HEK293 (cell line): ENCODE measurements at regions not wholly inside any gene's neighbourhood (a gene's known extent, or its start where the extent isn't known, plus 50 kb on each side); places are given as distances from the start of the nearest gene placed in this dataset.

Experiments used
- CTCF ChIA-PET: fragments of 350-600 bp; formaldehyde crosslinking; extraction: SDS; loops from one replicate; lab custom pipeline; 2021; ENCODE audit warnings: antibody characterized with exemption; lab: Yijun Ruan, JAX
- POLR2A ChIA-PET: fragments of 300-600 bp; formaldehyde crosslinking; extraction: SDS; loops from one replicate; lab custom pipeline; 2020; ENCODE audit warnings: antibody characterized with exemption, inconsistent platforms; lab: Yijun Ruan, JAX
- H3K27ac ChIP-seq: fragments of 200-500 bp; sonication (Bioruptor generic); 2 replicates; pipeline ENCODE4 v1.5.1; 2014; ENCODE audit warnings: low read depth, low read length, control low read depth, inconsistent platforms; ENCODE audit errors: extremely low read depth
- H3K36me3 ChIP-seq, 2 experiments: fragments of 200-500 bp in 1 of 2; sonication (Bioruptor generic) in 1 of 2; 1 replicate in 1 of 2; 2 replicates in 1 of 2; pipeline ENCODE4 v1.5.1; 2014 to 2017; ENCODE audit warnings: inconsistent platforms in 2 of 2, low read length in 2 of 2; ENCODE audit not compliant: control insufficient read depth in 2 of 2, insufficient read depth in 1 of 2
- H3K4me1 ChIP-seq: fragments of 200-500 bp; sonication (Bioruptor generic); 2 replicates; pipeline ENCODE4 v1.5.1; 2014; ENCODE audit warnings: mild to moderate bottlenecking, low read length, inconsistent platforms; ENCODE audit not compliant: control insufficient read depth, insufficient read depth
- H3K4me3 ChIP-seq: 2 replicates; pipeline ENCODE4 v1.5.1; 2011; ENCODE audit warnings: low read depth, mild to moderate bottlenecking, control low read depth, low read length, moderate library complexity
- H3K9me3 ChIP-seq: fragments of 200-500 bp; sonication (Bioruptor generic); 2 replicates; pipeline ENCODE4 v1.5.1; 2014; ENCODE audit warnings: low read depth, low read length, inconsistent platforms; ENCODE audit not compliant: control insufficient read depth, insufficient read depth
- GLI4 ChIP-seq: fragments of 450-650 bp; formaldehyde crosslinking; IDR thresholded peaks from 2 replicates; pipeline ENCODE4 v1.5.1; 2016; ENCODE audit warnings: missing biosample characterization, missing genetic modification characterization
- MZF1 ChIP-seq: fragments of 450-650 bp; formaldehyde crosslinking; IDR thresholded peaks from 2 replicates; pipeline ENCODE4 v1.5.1; 2017; ENCODE audit warnings: missing biosample characterization, missing genetic modification characterization, borderline replicate concordance
- PRDM4 ChIP-seq: fragments of 450-650 bp; formaldehyde crosslinking; IDR thresholded peaks from 2 replicates; pipeline ENCODE4 v1.5.1; 2017; ENCODE audit warnings: missing biosample characterization, missing genetic modification characterization
- SP3 ChIP-seq: fragments of 450-650 bp; formaldehyde crosslinking; IDR thresholded peaks from 2 replicates; pipeline ENCODE4 v1.5.1; 2016; ENCODE audit warnings: missing biosample characterization, missing genetic modification characterization
- YY1 ChIP-seq: fragments of 450-650 bp; formaldehyde crosslinking; IDR thresholded peaks from 2 replicates; pipeline ENCODE4 v1.5.1; 2018; ENCODE audit warnings: missing biosample characterization, missing genetic modification characterization
- ZBTB17 ChIP-seq: fragments of 450-650 bp; formaldehyde crosslinking; IDR thresholded peaks from 2 replicates; pipeline ENCODE4 v1.5.1; 2016; ENCODE audit warnings: missing biosample characterization, missing genetic modification characterization
- ZBTB26 ChIP-seq: fragments of 450-650 bp; formaldehyde crosslinking; optimal IDR thresholded peaks from 2 replicates; pipeline ENCODE3; 2016; ENCODE audit warnings: missing biosample characterization, mild to moderate bottlenecking, missing genetic modification characterization
- ZEB2 ChIP-seq: fragments of 450-650 bp; formaldehyde crosslinking; IDR thresholded peaks from 2 replicates; pipeline ENCODE4 v1.5.1; 2016; ENCODE audit warnings: missing biosample characterization, missing genetic modification characterization
- ZNF140 ChIP-seq: fragments of 450-650 bp; formaldehyde crosslinking; IDR thresholded peaks from 2 replicates; pipeline ENCODE4 v1.5.1; 2016; ENCODE audit warnings: missing biosample characterization, missing genetic modification characterization
- ZNF223 ChIP-seq: fragments of 450-650 bp; formaldehyde crosslinking; IDR thresholded peaks from 2 replicates; pipeline ENCODE4 v1.5.1; 2016; ENCODE audit warnings: missing biosample characterization, missing genetic modification characterization
- ZNF274 ChIP-seq, 2 experiments: fragments of 200-500 bp in 1 of 2; fragments of 450-650 bp in 1 of 2; sonication (Bioruptor generic) in 1 of 2; formaldehyde crosslinking in 1 of 2; IDR thresholded peaks; 2 replicates each; pipeline versions ENCODE4 v1.5.1 to v1.6.1; 2014 to 2016; ENCODE audit warnings: borderline replicate concordance in 1 of 2, inconsistent platforms in 1 of 2, low read length in 1 of 2, missing biosample characterization in 1 of 2, missing genetic modification characterization in 1 of 2
- ZNF311 ChIP-seq: fragments of 450-650 bp; formaldehyde crosslinking; IDR thresholded peaks from 2 replicates; pipeline ENCODE4 v1.5.1; 2017; ENCODE audit warnings: missing biosample characterization, missing genetic modification characterization, borderline replicate concordance
- ZNF660 ChIP-seq: fragments of 450-650 bp; IDR thresholded peaks from 2 replicates; pipeline ENCODE4 v1.5.1; 2018; ENCODE audit warnings: missing biosample characterization, mild to moderate bottlenecking, missing genetic modification characterization
- TF ChIP-seq, protein P1 (sequence below): fragments of 450-650 bp; formaldehyde crosslinking; IDR thresholded peaks from 2 replicates; pipeline ENCODE4 v1.5.1; 2016; ENCODE audit warnings: missing biosample characterization, missing genetic modification characterization
- TF ChIP-seq, protein P2 (sequence below): fragments of 450-650 bp; formaldehyde crosslinking; IDR thresholded peaks from 2 replicates; pipeline ENCODE4 v1.5.1; 2016; ENCODE audit warnings: missing biosample characterization, missing genetic modification characterization, borderline replicate concordance
- TF ChIP-seq, protein P3 (sequence below): fragments of 450-650 bp; formaldehyde crosslinking; IDR thresholded peaks from 2 replicates; pipeline ENCODE4 v1.5.1; 2016; ENCODE audit warnings: missing biosample characterization, missing genetic modification characterization

DNA sequence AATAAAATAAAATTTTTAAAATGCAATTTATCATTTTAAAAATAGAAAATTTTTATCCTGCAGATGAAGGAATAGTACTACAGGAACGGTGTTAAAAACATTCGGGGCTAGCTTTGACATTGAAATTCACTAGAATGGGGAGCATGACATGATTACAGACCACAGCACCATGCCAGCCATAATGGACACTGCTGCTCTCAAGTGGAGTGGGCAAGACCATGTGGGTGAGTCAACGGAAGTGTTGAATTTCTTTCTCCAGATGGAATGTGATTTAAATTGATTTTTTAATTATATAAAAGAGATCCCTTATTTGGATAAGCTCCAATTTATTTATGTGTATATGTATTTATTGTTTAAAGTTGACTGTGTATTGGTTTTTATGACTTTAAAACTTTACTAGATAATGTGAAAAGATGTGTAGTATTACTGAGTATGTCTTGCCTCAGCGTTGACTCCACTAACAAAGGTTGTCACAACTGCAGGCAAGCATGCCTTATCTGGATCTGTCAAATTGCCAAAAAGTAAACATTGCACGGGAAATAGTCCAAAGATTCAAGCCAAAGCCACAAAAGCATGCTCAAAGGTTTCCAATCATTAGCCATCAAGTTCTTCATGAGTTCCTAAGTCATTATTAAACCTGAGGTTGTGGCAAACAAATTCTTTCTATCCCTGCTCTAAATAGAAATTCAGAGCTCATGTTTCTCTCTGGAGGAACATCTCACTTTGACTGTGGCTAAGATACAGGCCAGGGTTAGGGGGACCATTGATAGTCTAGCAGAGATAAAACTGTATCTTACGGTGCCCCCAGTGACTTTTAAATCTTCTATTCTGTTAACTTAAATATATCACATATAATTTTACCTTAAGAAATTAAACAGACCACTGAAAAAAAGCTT lies 536.9 kb downstream of the TMX3 start (continued):
- TF ChIP-seq, protein P1, sequence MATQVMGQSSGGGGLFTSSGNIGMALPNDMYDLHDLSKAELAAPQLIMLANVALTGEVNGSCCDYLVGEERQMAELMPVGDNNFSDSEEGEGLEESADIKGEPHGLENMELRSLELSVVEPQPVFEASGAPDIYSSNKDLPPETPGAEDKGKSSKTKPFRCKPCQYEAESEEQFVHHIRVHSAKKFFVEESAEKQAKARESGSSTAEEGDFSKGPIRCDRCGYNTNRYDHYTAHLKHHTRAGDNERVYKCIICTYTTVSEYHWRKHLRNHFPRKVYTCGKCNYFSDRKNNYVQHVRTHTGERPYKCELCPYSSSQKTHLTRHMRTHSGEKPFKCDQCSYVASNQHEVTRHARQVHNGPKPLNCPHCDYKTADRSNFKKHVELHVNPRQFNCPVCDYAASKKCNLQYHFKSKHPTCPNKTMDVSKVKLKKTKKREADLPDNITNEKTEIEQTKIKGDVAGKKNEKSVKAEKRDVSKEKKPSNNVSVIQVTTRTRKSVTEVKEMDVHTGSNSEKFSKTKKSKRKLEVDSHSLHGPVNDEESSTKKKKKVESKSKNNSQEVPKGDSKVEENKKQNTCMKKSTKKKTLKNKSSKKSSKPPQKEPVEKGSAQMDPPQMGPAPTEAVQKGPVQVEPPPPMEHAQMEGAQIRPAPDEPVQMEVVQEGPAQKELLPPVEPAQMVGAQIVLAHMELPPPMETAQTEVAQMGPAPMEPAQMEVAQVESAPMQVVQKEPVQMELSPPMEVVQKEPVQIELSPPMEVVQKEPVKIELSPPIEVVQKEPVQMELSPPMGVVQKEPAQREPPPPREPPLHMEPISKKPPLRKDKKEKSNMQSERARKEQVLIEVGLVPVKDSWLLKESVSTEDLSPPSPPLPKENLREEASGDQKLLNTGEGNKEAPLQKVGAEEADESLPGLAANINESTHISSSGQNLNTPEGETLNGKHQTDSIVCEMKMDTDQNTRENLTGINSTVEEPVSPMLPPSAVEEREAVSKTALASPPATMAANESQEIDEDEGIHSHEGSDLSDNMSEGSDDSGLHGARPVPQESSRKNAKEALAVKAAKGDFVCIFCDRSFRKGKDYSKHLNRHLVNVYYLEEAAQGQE (tag by site-specific recombination): no peak
- TF ChIP-seq MZF1 (tag by site-specific recombination): no peak

DNA sequence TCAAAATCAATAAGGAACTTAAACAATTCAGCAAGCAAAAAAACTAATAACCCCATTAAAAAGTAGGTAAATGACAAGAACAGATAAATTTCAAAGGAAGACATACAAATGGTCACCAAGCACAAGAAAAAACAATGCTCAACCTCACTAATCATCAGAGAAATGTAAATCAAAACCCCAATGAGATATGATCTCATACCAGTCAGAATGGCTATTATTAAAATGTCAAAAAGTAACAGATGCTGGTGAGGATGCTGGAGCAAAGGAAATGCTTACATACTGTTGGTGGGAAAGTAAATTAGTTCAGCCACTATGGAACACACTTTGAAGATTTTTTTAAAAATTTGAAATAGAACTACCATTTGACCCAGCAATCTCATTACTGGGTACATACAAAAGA lies 538.0 kb downstream of the TMX3 start:
- ChIA-PET CTCF (no interaction called here), POLR2A (no interaction called here)
- H3K36me3 ChIP-seq: no peaks in the 10 kb centered on the region
- no peaks in the 10 kb centered on the region for H3K9me3 ChIP-seq
- H3K27ac ChIP-seq: no peak overlapping the region
- no peaks in the 10 kb centered on the region for H3K4me1 ChIP-seq
- no peak overlapping the region for H3K4me3 ChIP-seq
- no peak for TF ChIP-seq ZNF311 (tag by site-specific recombination)
- TF ChIP-seq ZEB2: no peak
- TF ChIP-seq SP3 (tag by site-specific recombination): no peak
- no peak for TF ChIP-seq YY1 (tag by site-specific recombination)
- no peak for TF ChIP-seq ZBTB17 (tag by site-specific recombination)
- TF ChIP-seq, protein P2, sequence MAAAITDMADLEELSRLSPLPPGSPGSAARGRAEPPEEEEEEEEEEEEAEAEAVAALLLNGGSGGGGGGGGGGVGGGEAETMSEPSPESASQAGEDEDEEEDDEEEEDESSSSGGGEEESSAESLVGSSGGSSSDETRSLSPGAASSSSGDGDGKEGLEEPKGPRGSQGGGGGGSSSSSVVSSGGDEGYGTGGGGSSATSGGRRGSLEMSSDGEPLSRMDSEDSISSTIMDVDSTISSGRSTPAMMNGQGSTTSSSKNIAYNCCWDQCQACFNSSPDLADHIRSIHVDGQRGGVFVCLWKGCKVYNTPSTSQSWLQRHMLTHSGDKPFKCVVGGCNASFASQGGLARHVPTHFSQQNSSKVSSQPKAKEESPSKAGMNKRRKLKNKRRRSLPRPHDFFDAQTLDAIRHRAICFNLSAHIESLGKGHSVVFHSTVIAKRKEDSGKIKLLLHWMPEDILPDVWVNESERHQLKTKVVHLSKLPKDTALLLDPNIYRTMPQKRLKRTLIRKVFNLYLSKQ (tag by site-specific recombination): no peak
- TF ChIP-seq ZNF274 (IDR thresholded peaks at IDR 0.05; ENCODE audit: low read length): no peak
- no peak for TF ChIP-seq ZNF274 (tag by site-specific recombination; IDR thresholded peaks at IDR 0.05; ENCODE audit: borderline replicate concordance)
- no peak for TF ChIP-seq ZNF140 (tag by site-specific recombination)
- TF ChIP-seq ZBTB26 (tag by site-specific recombination): no peak
- no peak for TF ChIP-seq PRDM4
- TF ChIP-seq ZNF223: no peak
- no peak for TF ChIP-seq MZF1 (tag by site-specific recombination)
- TF ChIP-seq, protein P3, sequence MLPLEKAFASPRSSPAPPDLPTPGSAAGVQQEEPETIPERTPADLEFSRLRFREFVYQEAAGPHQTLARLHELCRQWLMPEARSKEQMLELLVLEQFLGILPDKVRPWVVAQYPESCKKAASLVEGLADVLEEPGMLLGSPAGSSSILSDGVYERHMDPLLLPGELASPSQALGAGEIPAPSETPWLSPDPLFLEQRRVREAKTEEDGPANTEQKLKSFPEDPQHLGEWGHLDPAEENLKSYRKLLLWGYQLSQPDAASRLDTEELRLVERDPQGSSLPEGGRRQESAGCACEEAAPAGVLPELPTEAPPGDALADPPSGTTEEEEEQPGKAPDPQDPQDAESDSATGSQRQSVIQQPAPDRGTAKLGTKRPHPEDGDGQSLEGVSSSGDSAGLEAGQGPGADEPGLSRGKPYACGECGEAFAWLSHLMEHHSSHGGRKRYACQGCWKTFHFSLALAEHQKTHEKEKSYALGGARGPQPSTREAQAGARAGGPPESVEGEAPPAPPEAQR (tag by site-specific recombination): no peak
- no peak for TF ChIP-seq GLI4
- TF ChIP-seq ZNF660 (tag by site-specific recombination): no peak
- TF ChIP-seq, all 188 proteins: peak for 0
